D721Med (cell line): ENCODE measurements at regions not wholly inside any gene's neighbourhood (a gene's known extent, or its start where the extent isn't known, plus 50 kb on each side); places are given as distances from the start of the nearest gene placed in this dataset.

Experiments used
- DNase-seq: peaks from one replicate; pipeline ENCODE4 v3.0.0; 2011; ENCODE audit warnings: low spot score; ENCODE audit not compliant: insufficient read length
- FAIRE-seq: peaks from 2 replicates; lab custom pipeline; 2011; peaks lifted over from hg19 to GRCh38; lab: Jason Lieb, UNC
- TF ChIP-seq, protein P1 (sequence below): IDR thresholded peaks from 2 replicates; pipeline ENCODE4 v1.5.1; 2012; ENCODE audit warnings: mild to moderate bottlenecking, control low read depth; ENCODE audit not compliant: insufficient read depth; ENCODE audit errors: missing control alignments

GRCh38 chr3:104368760-104369159 lies 997.9 kb upstream of the ALCAM start:
- TF ChIP-seq, protein P1, sequence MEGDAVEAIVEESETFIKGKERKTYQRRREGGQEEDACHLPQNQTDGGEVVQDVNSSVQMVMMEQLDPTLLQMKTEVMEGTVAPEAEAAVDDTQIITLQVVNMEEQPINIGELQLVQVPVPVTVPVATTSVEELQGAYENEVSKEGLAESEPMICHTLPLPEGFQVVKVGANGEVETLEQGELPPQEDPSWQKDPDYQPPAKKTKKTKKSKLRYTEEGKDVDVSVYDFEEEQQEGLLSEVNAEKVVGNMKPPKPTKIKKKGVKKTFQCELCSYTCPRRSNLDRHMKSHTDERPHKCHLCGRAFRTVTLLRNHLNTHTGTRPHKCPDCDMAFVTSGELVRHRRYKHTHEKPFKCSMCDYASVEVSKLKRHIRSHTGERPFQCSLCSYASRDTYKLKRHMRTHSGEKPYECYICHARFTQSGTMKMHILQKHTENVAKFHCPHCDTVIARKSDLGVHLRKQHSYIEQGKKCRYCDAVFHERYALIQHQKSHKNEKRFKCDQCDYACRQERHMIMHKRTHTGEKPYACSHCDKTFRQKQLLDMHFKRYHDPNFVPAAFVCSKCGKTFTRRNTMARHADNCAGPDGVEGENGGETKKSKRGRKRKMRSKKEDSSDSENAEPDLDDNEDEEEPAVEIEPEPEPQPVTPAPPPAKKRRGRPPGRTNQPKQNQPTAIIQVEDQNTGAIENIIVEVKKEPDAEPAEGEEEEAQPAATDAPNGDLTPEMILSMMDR: no peak
- FAIRE-seq (no peak), DNase-seq (no peak)

DNA sequence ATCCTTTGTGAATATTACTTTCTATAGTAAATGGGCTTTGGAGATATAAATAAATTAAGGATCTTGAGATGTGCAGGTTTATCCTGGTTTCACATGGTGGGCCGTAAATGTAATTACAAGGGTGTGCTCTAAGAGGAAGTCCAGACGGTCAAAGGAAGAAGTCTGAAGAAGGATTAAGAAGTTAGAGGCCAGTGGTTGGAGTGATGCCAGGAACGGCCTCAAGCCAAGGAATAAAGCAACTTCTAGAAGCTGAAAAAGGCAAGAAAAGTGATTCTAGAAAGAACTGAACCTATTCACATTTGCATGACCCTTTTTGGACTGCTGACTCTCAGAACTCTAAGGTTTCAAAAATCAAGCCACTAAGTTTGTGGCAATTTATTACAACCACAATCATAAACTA lies 981.3 kb upstream of the ALCAM start:
- no peak for DNase-seq
- TF ChIP-seq, protein P1: no peak
- no peak for FAIRE-seq

- FAIRE-seq (no peak), DNase-seq (no peak)
- TF ChIP-seq, protein P1: no peak
These were observed 978.1 kb upstream of the ALCAM start for GRCh38 chr3:104388619-104389018.

DNA sequence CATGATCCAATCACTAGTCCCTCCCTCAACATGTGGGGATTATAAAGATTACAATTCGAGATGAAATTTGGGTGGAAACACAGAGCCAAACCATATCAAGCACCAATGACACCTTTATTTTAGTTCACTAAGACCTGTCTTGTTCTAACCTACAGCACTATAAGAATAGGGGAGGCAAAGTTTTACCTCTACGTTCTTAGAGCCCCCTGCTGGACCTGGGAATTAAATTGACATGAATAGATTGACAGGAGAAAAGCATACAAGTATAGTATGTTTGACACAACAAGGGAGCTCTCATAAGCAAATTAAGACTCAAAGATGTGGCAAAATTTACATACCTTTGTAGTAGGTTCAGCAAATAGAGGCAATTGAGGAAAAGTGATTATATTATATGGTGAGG lies 974.4 kb upstream of the ALCAM start:
- DNase-seq (no peak), FAIRE-seq (no peak)
- TF ChIP-seq, protein P1: no peak

DNA sequence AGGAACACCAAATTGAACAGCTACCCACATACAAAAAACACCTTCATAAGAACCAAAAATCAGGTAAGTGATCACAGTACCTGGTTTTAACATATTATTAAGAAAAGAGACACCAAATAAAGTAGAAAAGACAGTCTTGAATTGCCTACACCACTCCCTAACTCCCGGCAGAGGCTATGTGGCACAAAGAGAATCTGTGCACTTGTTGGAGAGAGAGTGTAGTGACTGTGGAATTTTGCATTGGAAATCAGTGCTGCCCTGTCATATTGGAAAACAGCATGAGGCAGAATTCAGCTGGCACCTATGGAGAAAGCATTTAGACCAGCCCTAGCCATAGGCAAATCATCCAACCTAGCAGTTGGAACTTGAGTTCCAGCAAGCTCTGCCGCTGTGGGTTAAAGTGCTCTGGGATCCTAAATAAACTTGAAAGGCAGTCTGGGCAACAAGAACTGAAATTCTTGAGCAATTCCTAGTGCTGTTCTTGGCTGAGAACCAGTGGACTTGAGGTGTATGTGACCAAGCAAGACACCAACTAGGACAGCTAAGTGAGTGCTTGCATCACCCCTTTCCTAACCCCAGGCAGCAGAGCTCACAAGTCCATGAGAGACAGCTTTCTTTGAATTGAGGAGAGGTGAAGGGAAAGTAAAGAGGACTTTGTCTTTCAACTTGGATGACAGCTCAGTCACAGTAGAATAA lies 969.6 kb upstream of the ALCAM start:
- no peak for FAIRE-seq
- TF ChIP-seq, protein P1: no peak
- no peak for DNase-seq

GRCh38 chr3:104397713-104398112 lies 969.0 kb upstream of the ALCAM start:
- DNase-seq (no peak), FAIRE-seq (no peak)
- TF ChIP-seq, protein P1: no peak

DNA sequence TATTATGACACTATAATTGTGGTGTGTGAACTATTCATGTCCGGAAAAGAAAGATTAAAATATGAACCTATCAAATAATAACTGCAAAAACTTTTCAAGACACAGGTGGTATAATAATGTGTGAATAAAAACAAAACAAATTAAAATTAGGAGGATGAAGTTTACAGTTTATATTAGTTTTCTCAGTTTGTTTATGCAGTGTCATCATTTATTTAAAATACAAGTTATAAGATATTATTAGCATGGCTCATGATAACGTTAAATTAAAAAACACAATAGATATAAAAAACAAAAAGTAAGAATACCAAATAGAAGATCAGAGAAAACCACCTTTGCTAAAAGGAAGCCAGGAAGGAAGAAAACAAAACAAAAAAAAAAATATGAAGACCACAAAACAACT lies 963.8 kb upstream of the ALCAM start:
- TF ChIP-seq, protein P1: no peak
- FAIRE-seq: no peak
- DNase-seq: no peak
